CD4-positive, alpha-beta T cell treated with Interleukin-10 for 1 hour (primary cell): ENCODE measurements at regions not wholly inside any gene's neighbourhood (a gene's known extent, or its start where the extent isn't known, plus 50 kb on each side); places are given as distances from the start of the nearest gene placed in this dataset.
"Not testable (repeated sequence)": the region's sequence is repeated elsewhere in the genome, so short reads cannot be mapped to it uniquely, and the experiment has no call there.

Experiments used
- DNase-seq: peaks from one replicate; pipeline ENCODE4 v3.0.0-alpha.2; 2020

DNA sequence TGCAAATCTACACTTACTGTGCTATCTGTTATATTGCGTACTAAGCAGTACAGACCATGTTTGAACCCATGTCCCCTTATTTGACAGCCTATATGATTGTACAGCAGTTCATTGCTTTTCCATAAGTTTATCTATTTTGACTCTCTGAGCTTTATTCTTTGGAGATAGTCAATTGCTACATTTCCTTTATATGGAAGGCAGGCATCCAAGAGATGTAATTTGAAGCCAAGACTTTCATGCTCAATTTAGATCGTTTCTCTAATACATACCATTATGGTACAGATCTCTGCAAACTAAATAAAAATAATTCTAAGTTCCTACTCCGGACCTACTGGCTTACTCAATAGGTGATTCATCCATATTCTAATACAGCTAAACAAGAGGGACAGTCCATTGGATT is 424.8 kb downstream of the TMEM38B start:
- no peak for DNase-seq

- DNase-seq = no peak
These were observed 425.7 kb downstream of the TMEM38B start for GRCh38 chr9:106120071-106120470.

GRCh38 chr9:106127776-106128175 is 433.4 kb downstream of the TMEM38B start:
- DNase-seq = no peak

DNA sequence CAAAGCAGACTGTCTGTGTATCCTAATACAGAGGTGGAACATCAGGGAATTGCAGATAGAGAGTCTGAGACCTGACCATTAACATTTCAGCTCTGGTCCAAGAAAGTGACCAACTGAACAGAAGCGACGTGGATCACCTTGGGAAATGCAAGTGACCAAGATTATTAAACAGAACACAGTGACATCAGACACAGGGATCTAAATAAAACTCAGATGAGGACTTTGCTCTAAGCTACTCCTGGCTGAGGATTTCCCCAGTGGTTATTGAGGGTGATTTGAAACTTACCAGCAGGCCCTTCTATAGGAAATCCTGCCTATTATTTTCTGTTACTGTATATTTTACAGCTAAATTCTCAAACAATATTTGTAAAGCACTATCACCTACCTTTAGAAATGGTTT is 436.0 kb downstream of the TMEM38B start:
- DNase-seq = no peak

DNA sequence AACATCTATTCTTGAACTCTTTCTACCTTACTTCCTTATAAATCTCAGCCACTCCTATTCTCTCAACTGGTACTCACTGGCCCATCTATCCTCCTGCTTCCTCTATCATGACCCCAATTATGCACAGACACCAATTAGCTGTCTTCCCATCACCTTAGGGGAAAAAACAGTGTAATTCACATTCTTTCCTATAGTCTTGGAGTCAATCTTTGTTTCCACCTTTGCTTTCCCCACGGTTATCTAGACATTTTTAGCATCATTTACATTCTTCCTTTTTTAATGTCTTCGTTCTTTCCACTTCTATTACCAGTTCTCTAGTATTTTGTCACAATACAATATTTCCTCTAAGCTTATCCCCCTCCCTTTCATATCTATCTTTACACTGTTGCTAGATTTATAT is 449.4 kb downstream of the TMEM38B start:
- DNase-seq = no peak

DNA sequence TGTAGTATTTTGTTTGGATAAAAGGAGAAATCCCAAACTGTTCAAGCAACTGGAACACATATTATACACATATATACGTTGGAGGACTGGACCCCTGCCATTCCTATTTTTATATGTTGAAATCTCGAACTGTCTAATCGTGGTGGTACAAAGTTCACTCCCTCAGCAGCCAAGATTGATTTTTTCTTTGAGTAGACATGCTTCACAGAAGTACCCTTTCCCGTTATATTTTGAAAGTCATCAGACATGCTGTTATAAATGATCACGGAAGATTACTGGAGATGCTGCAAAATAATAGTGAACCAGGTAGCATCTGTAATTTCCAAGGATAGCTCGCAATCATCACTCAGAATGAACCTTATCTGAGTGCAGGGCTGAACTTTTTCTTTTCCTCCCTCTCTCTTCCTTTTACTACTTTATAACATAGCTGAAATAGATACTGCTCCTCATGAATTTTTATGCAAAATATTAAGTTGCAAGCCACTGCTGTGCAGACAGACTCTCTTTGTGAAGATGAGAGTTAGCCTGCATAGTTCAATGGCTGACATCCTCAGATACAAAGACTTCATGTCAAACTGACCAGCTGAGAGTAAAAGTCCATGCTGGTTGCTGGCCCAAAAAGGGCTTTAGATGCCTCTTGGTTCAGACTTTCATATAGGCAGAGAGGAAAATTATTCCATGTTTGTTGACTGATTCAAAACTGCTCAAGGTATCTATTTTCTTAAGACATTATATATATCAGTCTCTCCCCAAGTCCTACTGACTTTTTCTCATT is 451.9 kb downstream of the TMEM38B start:
- DNase-seq = no peak

- DNase-seq = no peak
These were observed 452.5 kb downstream of the TMEM38B start for GRCh38 chr9:106146886-106147285.

GRCh38 chr9:106149956-106150355 is 455.6 kb downstream of the TMEM38B start:
- no peak for DNase-seq

DNA sequence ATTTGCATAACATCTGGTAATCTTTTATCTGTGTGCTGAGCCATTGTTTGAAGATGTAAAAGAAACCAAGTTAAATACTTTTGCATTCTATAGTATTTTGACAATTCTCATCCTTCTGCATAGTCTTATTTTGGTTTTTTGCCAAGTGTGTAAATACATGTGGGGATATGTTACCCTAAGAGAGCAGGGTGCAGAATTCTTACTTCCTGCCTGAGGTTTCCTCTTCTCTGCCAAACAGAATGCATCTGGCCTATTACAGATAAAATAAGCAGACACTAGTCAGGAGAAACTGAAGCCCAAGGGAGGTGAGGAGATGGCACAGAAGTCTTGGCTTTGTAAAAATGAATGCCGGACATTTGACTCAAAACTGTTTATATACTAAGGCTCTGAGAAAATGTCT is 462.1 kb downstream of the TMEM38B start:
- DNase-seq = no peak

- DNase-seq = no peak
These were observed 477.9 kb downstream of the TMEM38B start for GRCh38 chr9:106172265-106172664.

GRCh38 chr9:106174346-106174745 is 480.0 kb downstream of the TMEM38B start:
- no peak for DNase-seq

DNA sequence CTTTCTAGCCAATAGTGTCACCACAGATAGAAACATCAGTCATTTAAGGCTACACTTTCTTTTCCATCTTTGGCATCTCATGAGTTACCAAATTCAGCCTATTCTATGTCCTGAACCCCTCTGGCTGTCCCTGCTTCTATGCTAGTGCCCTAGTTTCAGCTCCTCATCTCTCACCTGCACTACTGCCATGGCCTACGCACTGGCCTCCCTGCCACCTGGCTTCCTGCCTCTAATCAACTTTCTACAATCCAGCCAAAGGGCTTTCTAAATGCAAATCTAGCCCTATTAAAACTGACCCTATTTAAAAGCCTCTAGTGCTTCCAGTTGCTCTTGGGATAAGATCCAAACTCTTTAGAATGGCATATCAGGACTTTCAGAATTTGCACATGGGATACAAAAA is 482.9 kb downstream of the TMEM38B start:
- no peak for DNase-seq

GRCh38 chr9:106179191-106179590 is 484.9 kb downstream of the TMEM38B start:
- DNase-seq = no peak

- DNase-seq = not testable (repeated sequence)
These were observed 509.6 kb downstream of the TMEM38B start for GRCh38 chr9:106203815-106204516.

GRCh38 chr9:106207298-106207697 is 513.0 kb downstream of the TMEM38B start:
- no peak for DNase-seq

DNA sequence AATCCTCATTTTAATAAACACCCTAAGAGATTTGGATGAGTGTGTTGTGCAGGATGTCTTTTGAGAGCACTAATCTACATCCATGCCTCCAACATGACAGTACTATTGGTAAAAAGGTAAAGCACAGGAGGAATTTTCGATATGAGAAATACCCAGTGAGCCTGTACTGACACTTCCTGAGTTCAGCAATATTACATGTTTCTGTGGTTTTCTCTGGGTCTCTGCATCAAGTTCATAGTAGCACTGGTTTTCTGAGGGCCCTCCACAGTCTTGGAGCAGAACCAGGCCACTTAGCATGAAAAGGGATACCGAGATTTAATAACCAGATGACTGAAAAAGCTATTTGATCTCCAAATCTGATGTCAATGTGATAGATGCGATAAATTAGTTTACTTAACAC is 524.1 kb downstream of the TMEM38B start:
- no peak for DNase-seq

GRCh38 chr9:106218854-106219253 is 524.5 kb downstream of the TMEM38B start:
- DNase-seq = no peak

DNA sequence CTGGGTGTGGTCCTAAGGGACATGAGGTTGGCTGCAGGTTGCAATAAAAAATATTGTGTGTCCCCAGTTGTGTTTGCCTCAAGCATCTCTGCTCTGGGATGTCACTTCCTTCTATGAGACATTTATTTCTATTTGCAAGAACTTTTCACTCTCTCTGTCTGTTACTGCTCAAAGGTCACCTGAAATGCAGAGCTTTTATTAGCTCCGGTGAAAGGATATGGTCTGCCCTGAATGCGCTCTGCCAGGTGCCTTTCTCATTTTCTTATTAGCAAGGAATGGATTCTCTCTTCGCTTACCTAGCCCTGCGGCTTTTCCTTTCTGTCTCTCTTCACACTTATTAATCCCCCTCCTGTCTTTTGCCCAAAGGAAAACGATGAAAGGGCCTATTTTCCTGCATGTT is 526.1 kb downstream of the TMEM38B start:
- no peak for DNase-seq

DNA sequence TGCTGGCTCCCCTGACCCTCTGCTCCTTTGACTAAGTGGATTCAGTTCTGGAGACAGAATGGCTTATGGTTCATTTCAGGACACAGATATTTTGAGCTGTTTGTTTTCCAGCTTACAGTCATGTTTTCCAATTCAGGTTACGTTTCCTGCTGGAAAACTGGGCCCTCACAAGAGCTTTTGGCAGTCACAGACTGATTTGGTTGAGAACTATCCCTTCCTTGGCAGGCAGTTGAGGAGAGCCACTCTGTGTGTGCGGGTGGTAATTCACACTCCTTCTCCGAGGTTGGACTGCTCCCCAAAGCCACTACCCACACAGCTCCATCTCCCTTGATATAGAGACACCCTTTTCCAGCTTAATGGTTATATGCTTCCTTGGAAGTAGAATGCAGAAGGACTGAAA is 534.5 kb downstream of the TMEM38B start:
- DNase-seq = no peak

DNA sequence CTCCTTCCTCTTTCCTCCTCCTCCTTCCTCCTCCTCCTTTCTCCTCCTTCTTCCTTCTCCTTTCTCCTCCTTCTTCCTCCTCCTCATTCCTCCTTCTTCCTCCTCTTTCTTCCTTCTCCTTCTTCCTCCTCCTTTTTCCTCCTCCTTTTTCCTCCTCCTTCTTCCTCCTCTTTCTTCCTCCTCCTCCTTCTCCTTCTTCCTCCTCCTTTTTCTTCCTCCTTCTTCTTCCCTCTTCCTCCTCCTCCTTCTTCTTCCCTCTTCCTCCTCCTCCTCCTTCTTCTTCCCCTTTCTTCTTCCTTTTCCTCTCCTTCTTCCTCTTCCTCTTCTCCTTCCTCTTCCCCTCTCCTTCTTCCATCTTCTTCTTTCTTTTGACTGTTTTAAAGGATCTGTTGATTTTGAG is 538.8 kb downstream of the TMEM38B start:
- DNase-seq = no peak

DNA sequence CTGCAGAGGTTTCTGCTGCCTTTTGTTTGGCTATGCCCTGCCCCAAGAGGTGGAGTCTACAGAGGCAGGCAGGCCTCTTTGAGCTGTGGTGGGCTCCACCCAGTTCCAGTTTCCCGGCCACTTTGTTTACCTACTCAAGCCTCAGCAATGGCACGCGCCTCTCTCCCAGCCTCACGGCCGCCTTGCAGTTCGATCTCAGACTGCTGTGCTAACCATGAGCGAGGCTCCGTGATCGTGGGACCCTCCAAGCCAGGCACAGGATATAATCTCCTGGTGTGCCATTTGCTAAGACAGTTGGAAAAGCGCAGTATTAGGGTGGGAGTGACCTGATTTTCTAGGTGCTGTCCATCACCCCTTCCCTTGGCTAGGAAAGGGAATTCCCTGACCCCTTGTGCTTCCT is 566.6 kb downstream of the TMEM38B start:
- DNase-seq = not testable (repeated sequence)

DNA sequence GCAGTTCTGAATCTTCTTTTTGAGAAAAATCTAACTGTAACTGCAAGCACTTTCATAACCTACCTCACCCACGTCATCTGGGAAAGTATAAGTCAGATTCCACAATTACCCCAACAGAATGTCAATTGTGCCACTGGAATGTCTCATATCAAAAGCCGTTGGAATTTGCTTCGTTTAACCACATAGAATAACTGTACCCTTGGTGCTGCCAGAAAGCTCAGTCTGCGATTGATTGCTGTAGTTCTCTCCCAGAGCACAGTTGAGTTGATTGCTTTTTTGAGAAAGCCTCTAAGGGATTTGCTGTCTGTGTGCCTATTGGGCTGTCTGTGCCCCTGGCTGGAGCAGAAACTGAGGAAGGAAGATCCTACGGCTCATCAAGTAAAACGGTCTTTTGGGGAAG is 583.6 kb downstream of the TMEM38B start:
- DNase-seq = no peak

- no peak for DNase-seq
These were observed 579.2 kb upstream of the ZNF462 start for GRCh38 chr9:106283769-106284168.

DNA sequence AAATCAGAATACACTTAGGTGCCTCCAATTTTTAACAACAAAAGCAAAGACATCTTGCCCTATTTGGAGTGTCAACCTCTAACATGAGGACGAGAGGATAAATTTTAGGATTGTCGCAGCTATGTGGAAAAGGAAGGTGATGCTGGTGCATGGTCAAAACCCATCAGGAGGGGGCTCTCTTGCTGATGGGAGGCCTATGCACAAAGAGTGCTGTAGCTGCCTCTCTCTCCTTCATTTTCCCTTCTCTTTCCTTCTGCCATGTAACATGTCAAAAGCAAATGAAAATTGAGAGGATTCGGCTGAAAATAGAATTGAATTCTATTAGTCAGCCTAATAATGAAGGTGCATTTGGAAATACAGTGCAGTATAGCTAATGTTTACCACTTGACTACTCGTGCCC is 578.7 kb upstream of the ZNF462 start:
- no peak for DNase-seq

GRCh38 chr9:106286249-106286648 is 576.7 kb upstream of the ZNF462 start:
- no peak for DNase-seq
